GM12891 (cell line): ENCODE measurements at regions not wholly inside any gene's neighbourhood (a gene's known extent, or its start where the extent isn't known, plus 50 kb on each side); places are given as distances from the start of the nearest gene placed in this dataset.

ENCODE experiments used
- PAX5 ChIP-seq: IDR thresholded peaks from 2 replicates; pipeline ENCODE4 v1.6.1; 2011; ENCODE audit warnings: low read length, moderate library complexity, mild to moderate bottlenecking; ENCODE audit not compliant: insufficient read depth, severe bottlenecking
- POLR2A ChIP-seq: IDR thresholded peaks from 2 replicates; pipeline ENCODE4 v1.6.1; 2011; ENCODE audit warnings: low read depth, low read length, control low read depth
- POLR2AphosphoS5 ChIP-seq: IDR thresholded peaks from 2 replicates; pipeline ENCODE4 v1.6.1; 2011; ENCODE audit warnings: low read depth, low read length, control low read depth
- POU2F2 ChIP-seq: IDR thresholded peaks from 2 replicates; pipeline ENCODE4 v1.6.1; 2011; ENCODE audit warnings: low read depth, mild to moderate bottlenecking, control low read depth, low read length, moderate library complexity
- SPI1 ChIP-seq: IDR thresholded peaks from 2 replicates; pipeline ENCODE4 v1.6.1; 2011; ENCODE audit warnings: low read depth, low read length, control low read depth
- TAF1 ChIP-seq: IDR thresholded peaks from 2 replicates; pipeline ENCODE4 v1.6.1; 2011; ENCODE audit warnings: low read depth, low read length, control low read depth

DNA sequence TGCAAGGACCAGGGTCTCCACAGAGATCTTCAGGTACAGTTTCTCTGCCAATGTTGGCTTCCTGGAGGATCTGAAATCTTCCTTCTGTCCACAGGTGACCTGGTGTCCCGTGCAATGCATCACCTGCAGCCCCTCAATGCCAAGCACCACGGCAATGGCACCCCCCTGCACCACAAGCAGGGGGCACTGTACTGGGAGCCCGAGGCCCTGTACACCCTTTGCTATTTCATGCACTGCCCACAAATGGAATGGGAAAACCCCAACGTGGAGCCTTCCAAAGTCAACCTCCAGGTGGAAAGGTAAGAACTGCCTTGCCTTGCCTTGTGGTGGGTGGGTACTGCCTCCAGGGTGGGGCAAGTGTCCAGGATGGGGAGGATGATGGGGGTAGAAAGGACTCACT is 141.8 kb upstream of the PWP1 start:
- no peak for TF ChIP-seq POLR2A
- TF ChIP-seq POLR2AphosphoS5 = no peak
- TF ChIP-seq TAF1 = no peak
- TF ChIP-seq SPI1 = no peak
- no peak for TF ChIP-seq POU2F2
- no peak for TF ChIP-seq PAX5
